Activated T-helper 1 cell treated with Interleukin-2 at 50 U/mL for 16 hours (primary cell): ENCODE measurements at regions not wholly inside any gene's neighbourhood (a gene's known extent, or its start where the extent isn't known, plus 50 kb on each side); places are given as distances from the start of the nearest gene placed in this dataset.

Source experiments
- DNase-seq: peaks from one replicate; pipeline ENCODE4 v3.0.0-alpha.2; 2020; ENCODE audit warnings: low read depth

DNA sequence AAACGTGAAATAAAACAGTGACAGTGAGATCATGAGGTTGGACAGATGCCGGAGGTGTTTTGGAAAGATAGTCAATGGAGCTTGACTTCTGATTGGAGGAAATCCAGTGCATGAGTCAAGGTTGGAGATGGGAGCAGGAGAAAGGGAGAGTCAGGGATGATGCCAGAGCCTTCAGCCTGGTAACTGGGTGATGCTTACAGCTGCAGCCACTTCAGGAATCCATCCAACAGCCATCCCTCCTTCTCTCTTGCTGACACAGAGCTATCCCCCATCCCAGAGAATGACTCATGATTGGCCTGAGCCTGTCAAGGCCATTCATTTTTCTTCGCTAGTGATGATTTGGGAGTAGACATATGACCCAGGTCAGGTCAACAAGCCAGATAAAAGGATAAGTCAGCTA, 112.8 kb downstream of the SAMD5 start:
- no peak for DNase-seq

DNA sequence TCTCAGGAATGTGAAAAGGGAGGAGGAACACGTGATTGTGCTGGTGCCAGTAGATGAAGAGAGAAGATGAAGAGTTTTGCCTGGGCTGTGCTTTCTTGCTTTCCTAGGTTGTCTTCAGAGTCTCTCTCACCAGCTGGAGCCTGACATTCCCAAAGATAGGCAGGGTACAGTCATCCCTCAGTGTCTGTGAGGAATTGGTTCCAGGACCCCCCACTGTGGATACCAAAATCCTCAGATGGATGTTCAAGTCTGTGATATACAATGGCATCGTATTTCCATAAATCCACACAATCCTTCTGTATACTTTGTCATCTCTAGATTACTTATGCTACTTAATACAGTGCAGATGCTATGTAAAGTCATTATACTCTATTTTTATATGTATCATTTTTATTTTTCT, 113.5 kb downstream of the SAMD5 start:
- no peak for DNase-seq

- DNase-seq: no peak
Observed at GRCh38 chr6:147624946-147625515, 116.5 kb downstream of the SAMD5 start.

DNA sequence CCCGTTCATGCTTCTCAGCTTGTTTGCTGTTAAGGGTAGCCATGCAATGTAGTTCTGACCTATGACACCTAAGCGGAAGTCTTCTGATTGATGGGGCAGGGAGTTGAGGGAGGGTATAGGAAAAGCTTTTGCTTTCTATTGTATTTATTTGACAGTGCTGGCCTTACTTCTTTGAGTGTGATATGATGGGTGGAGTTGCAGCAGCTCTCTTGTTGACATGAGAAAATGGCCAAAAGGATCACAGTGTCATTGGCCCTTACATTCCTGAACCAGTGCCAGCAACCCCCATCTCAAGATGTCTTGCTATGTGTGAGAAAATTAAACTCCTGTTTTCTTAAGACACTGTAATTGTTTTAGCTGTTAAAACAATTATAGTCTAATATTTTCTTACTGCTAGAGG, 117.5 kb downstream of the SAMD5 start:
- DNase-seq: no peak

DNA sequence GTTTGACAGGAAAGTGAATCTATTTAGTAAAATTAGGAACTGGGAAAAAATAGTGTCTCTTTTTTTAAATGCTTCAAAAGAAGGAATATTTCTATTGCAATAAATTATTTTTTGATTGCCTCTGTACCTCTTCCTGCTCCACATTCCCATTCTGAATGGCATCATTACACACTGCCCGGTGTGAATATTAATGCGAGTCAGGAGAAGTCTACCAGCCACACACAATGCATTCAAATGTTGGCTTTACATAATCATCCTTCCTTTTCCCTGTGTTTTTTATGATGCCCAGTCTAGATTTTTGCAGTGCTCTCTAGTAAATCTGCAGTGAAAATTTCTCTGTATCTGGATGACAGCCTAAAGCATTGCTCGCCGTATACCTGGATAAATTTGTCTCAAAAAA, 118.9 kb downstream of the SAMD5 start:
- DNase-seq: no peak

GRCh38 chr6:147633191-147633590, 124.7 kb downstream of the SAMD5 start:
- no peak for DNase-seq

- no peak for DNase-seq
Observed at GRCh38 chr6:147637620-147638195, 129.2 kb downstream of the SAMD5 start.

DNA sequence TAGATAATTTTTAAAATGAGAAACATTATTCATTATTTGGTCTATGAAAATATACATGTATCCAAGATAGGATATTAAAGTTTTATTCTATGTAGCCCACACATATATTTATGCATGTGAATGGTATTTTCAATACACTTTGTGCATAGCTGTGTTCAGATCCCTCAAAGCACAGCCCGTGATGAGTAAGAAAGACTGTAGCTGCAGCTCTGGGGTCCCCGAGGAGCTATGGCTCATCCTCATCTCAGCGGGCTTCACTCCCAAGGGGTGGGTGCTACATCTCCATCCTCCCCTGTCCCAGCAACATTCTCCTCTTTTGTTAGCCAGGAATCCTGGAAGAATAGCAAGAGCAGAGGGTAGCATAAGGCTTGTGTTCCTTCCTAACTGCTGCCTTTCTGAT, 130.8 kb downstream of the SAMD5 start:
- DNase-seq: no peak

- DNase-seq: no peak
Observed at GRCh38 chr6:147640606-147641005, 132.1 kb downstream of the SAMD5 start.

- DNase-seq: no peak
Observed at GRCh38 chr6:147641511-147641910, 133.0 kb downstream of the SAMD5 start.

GRCh38 chr6:147642458-147642857, 134.0 kb downstream of the SAMD5 start:
- no peak for DNase-seq

DNA sequence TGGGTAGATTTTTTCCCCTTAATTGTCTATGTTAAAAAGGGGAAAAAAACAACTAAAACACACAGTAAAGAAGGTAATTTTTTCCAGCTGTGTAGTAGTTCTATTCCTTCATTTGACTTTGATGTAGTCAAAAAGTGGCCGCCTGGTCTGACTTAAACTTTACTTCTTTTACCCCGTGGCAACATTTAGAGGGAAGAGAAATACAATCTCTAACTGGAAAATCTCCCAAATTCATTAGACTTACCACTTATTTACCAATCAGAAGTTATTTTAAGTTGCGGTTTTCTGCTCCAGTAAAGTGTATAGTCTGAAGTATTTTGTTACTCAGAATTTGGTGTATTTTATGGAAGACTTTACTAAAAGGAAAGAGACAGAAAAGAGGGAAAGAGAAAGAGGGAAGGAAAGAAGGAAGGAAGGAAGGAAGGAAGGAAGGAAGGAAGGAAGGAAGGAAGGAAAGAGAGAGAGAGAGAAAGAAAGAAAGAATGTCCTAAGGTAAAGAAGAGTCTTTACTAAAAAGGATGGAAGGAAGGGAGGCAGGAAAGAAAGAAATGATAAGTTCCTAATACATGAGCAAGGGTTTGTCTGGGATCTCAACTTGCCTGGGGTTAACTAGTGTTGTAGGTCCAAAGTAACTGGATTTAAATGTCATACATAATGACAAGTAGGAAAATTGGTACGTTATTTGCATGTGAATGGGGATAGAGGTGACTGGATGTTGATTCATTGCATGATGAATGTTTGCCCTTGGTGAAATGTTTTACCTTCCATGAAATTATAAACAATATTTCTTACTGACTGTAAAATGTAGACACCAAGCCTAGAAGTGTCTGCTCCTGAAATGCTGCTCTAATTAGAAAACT, 135.1 kb downstream of the SAMD5 start:
- no peak for DNase-seq

DNA sequence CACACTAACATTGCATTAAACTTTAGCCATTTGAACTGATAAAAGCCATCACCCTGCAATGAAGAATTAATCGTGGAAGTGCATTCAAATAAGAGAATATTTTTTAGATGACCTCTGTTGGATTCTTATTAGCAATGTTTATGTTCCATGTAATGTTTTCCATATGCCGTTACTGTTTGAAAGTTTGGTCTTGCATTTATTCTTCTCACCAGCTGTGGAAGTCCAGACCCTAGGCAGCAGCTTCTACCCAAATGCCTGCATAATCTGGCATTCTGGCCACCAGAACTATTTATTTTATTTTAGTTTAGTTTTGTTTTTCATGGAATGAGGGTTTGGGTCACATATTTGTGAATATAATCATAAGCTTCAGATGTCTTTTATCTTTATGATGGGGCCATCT, 140.4 kb downstream of the SAMD5 start:
- no peak for DNase-seq

DNA sequence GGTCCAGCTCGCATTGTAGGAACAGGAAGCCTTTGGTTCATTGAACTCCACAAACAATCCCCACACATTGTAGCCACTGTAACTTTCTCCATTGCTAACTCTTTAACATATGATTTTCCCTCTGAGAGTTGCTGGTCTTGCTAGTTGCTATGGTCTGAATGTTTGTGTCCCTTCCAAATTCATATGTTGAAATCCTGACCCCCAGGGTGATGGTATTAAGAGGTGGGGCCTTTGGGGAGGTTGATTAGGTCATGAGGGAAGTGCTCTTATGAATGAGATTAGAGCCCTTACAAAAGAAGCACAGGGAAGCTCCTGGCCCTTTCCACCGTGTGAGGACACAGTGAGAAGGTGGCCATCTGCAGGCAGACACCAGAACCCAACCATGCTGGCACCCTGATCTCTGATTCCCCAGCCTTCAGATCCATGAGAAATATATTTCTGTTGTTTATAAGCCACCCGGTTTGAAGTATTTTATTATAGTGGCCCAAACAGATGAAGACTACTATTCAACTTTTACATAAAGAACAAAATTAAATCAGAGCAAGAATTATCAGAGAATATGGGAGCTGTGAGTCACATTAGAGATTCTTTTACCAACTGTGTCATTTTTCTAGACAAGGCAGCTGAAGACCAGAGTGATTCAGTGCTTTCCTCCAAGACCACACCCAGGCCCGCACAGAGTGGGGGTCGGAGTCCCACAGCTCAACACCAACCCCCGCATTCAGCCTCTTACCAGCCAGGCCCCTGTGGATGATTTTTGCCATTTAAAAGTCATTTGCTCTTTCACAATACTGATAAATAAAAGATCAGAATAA, 143.0 kb downstream of the SAMD5 start:
- no peak for DNase-seq

- DNase-seq: no peak
Observed at GRCh38 chr6:147653631-147654030, 145.1 kb downstream of the SAMD5 start.

DNA sequence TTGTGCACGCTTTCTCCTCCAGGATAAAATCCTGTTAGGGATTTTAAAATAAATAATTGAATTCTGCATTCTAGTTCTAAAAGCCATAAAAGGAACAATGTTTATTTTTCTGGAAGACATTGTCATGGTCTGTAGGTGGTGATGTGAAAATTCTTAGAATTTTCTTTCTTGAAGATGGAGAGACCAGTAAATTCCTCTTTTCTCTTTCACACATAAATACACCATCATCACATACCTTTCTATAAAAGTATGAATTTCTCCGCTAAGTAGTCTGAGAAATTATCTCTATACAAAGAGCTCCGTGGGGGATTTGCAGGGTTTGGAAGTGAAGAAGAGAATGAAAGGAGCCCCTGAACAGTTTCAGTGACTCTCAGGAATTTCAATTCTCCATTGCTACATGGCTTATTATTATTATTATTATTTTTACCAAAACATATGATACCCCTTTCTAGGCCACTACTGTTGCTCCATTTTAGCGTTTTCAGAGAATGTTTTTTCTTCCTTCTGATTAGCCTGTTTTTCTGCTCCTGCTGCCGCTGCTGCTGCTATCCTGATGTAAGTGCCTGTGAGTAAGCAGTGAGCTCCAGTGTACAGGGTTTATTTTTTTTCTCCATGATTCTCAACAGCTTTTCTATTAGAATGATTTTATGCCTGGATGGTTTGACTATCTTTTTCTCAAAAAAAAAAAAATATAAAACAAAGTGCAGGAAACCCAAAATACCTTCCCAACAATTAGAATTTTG, 145.8 kb downstream of the SAMD5 start:
- DNase-seq: no peak

DNA sequence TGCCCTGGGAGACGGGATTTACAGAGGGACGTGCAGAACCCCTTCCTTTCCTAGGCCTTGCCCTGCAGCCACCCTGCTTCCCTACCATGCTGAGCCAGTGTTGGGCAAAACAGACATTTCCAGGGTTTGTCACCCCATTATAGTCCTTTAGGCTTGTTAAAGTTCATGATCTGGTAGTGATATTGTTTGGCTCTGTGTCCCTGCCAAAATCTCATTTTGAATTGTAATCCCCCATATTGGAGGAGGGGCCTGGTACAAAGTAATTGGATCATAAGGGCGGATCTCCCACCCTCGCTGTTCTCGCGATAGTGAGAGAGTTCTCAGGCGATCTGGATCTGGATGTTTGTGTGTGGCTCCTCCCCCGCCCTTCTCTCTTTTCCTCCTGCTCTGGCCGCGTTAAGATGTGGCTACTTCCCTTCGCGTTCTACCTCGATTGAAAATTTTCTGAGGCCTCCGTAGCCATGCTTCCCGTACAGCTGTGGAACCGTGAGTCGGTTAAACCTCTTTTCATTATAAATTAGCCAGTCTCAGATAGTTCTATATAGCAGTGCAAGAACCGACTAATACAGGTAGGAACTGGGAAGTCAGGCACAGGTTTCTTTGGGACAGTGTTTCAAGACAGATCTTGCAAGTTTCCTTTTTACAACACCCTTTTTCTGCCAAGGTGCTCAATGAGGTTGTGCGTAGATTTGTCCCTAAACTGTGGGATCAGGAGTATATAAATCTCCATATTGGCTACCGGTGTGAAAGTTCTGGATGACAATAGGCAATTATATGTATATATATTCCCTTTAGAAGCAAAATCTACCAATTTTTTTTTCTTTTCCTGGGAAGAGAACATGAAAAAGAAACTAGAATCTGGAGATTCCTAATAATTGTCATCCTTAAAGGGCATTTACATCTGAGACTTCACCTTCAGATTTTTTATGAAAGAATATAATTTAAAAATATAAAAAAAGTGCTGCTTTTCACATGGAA, 152.1 kb downstream of the SAMD5 start:
- DNase-seq: no peak

DNA sequence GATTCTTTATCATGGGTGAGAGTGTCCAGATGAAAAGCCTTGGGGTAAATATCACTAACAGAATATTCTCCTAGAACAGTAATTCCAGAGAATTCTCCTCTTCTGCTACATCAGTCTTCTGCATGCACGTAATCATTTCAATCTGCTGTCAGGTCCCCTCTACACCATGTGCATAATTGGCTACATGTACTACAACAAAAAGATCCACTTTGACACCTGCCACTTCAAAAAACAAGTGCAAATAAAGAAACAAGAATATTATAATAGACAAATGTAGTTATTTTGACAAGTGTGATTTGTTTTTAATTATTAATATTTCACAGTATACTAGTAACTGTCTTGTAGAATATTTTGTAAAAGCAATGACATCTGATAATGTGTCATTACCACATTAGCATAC, 154.2 kb downstream of the SAMD5 start:
- DNase-seq: no peak

DNA sequence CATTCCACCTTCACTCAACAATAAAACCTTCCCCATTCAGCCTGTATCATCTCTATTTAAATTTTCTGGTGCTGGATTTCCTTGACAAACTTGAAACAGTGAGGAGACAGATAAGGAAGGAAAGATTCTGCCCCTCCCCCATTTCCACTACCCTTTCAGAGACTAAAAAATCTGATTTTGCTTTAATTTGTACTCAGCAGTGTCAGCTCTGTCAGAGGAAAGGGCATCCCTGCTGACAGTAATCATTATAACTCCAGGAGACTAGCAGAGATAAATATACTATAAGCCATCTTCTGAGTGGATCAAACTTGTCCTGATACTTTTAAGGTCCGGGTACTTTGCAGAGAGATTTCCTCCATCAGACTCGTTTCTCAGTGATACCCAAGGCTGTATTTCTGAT, 155.6 kb downstream of the SAMD5 start:
- DNase-seq: no peak

- no peak for DNase-seq
Observed at GRCh38 chr6:147666255-147666654, 157.8 kb downstream of the SAMD5 start.

DNA sequence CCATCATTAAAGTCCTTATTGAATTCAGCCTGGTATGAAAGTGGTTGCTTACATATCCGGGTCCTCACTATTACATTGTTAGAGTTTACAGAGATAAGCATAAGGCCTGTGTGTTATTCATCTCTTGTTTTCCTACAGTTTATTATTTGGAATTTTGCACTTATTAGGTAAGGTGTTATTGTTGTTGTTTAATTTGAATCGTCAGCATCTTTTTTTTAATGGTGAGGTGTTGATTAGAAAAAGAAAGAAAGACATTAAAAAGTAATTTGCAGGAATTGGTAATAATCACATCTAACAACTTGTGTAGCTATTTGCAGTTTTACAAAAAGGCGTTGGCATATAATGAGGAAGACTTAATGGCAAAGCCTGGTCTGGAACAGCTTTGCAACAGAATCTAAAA, 158.6 kb downstream of the SAMD5 start:
- no peak for DNase-seq
